ENCODE measurements at regions not wholly inside any gene's neighbourhood (a gene's known extent, or its start where the extent isn't known, plus 50 kb on each side); places are given as distances from the start of the nearest gene placed in this dataset.

GRCh38 chr2:198214114-198214596 is 409.8 kb downstream of the PLCL1 start:
- Histone ChIP-seq H2AFZ (ENCODE audit: low read length) (peak overlapping the region; percentile 38), H4K91ac (ENCODE audit: low read depth, low read length, poor library complexity) (no peak overlapping the region), H3K4me2 (ENCODE audit: insufficient read depth, low read length, poor library complexity, severe bottlenecking) (no peak overlapping the region), H3K27me3 (ENCODE audit: control insufficient read depth in 3 of 3, insufficient read depth in 3 of 3, low read depth in 1 of 3, low read length in 3 of 3) (no peaks in the 10 kb centered on the region), H3K14ac (ENCODE audit: low read length) (no peak overlapping the region), H3K4me1 (ENCODE audit: control insufficient read depth in 2 of 2, insufficient read depth in 1 of 2, low read depth in 1 of 2, low read length in 2 of 2) (no peaks in the 10 kb centered on the region), H3K9me3 (replicated peaks in 1 of 2; ENCODE audit: control insufficient read depth in 2 of 2, insufficient read depth in 1 of 2, low read depth in 1 of 2, low read length in 2 of 2) (no peaks in the 10 kb centered on the region), H3K36me3 (replicated peaks in 1 of 2; ENCODE audit: control insufficient read depth in 2 of 2, insufficient read depth in 2 of 2, low read length in 2 of 2) (no peaks in the 10 kb centered on the region), H3K79me1 (ENCODE audit: low read depth, low read length) (no peaks in the 10 kb centered on the region), H3K4ac (ENCODE audit: low read length) (no peak overlapping the region), H2AK5ac (ENCODE audit: low read depth, low read length) (no peak overlapping the region), H3K18ac (ENCODE audit: low read length) (no peak overlapping the region), H2BK15ac (ENCODE audit: low read length) (no peak overlapping the region), H3K9ac (ENCODE audit: low read depth, low read length, poor library complexity) (no peak overlapping the region), H3K23ac (ENCODE audit: low read depth, low read length, poor library complexity) (no peak overlapping the region), H2BK12ac (ENCODE audit: low read length) (no peak overlapping the region), H3K27ac (replicated peaks; ENCODE audit: low read length) (no peak overlapping the region), H2BK5ac (ENCODE audit: low read length) (no peak overlapping the region), H4K8ac (ENCODE audit: low read depth, low read length) (no peak overlapping the region), H3K4me3 (ENCODE audit: low read length in 2 of 2) (no peak overlapping the region), H2BK120ac (ENCODE audit: low read depth, low read length) (no peak overlapping the region)
- no peak for DNase-seq (ENCODE audit: low spot score)
- no CpG with 5 or more reads among the region's 5 CpGs for whole genome bisulfite sequencing, 2 donors (ENCODE audit: extremely low coverage in 2 of 2, insufficient read length in 2 of 2, insufficient replicate concordance in 1 of 2)

- Histone ChIP-seq H3K4me3 (ENCODE audit: low read length in 2 of 2) (no peak overlapping the region), H3K27ac (replicated peaks; ENCODE audit: low read length) (no peak overlapping the region), H2BK120ac (ENCODE audit: low read depth, low read length) (no peak overlapping the region), H3K23ac (ENCODE audit: low read depth, low read length, poor library complexity) (no peak overlapping the region), H4K91ac (ENCODE audit: low read depth, low read length, poor library complexity) (no peak overlapping the region), H2AK5ac (ENCODE audit: low read depth, low read length) (no peak overlapping the region), H2BK12ac (ENCODE audit: low read length) (no peak overlapping the region), H3K18ac (ENCODE audit: low read length) (no peak overlapping the region), H3K4ac (ENCODE audit: low read length) (no peak overlapping the region), H4K8ac (ENCODE audit: low read depth, low read length) (no peak overlapping the region), H2AFZ (ENCODE audit: low read length) (no peak overlapping the region), H3K4me2 (ENCODE audit: insufficient read depth, low read length, poor library complexity, severe bottlenecking) (no peak overlapping the region), H2BK5ac (ENCODE audit: low read length) (no peak overlapping the region), H3K27me3 (ENCODE audit: control insufficient read depth in 3 of 3, insufficient read depth in 3 of 3, low read depth in 1 of 3, low read length in 3 of 3) (no peaks in the 10 kb centered on the region), H3K36me3 (replicated peaks in 1 of 2; ENCODE audit: control insufficient read depth in 2 of 2, insufficient read depth in 2 of 2, low read length in 2 of 2) (no peaks in the 10 kb centered on the region), H3K4me1 (ENCODE audit: control insufficient read depth in 2 of 2, insufficient read depth in 1 of 2, low read depth in 1 of 2, low read length in 2 of 2) (no peaks in the 10 kb centered on the region), H3K9me3 (replicated peaks in 1 of 2; ENCODE audit: control insufficient read depth in 2 of 2, insufficient read depth in 1 of 2, low read depth in 1 of 2, low read length in 2 of 2) (no peaks in the 10 kb centered on the region), H2BK15ac (ENCODE audit: low read length) (no peak overlapping the region), H3K79me1 (ENCODE audit: low read depth, low read length) (no peaks in the 10 kb centered on the region), H3K9ac (ENCODE audit: low read depth, low read length, poor library complexity) (no peak overlapping the region), H3K14ac (ENCODE audit: low read length) (no peak overlapping the region)
- DNase-seq (ENCODE audit: low spot score), result no peak
- no CpG with 5 or more reads among the region's 1 CpG for WGBS, 2 donors (ENCODE audit: extremely low coverage in 2 of 2, insufficient read length in 2 of 2, insufficient replicate concordance in 1 of 2)
Measured at GRCh38 chr2:198213253-198213652, 408.9 kb downstream of the PLCL1 start.

DNA sequence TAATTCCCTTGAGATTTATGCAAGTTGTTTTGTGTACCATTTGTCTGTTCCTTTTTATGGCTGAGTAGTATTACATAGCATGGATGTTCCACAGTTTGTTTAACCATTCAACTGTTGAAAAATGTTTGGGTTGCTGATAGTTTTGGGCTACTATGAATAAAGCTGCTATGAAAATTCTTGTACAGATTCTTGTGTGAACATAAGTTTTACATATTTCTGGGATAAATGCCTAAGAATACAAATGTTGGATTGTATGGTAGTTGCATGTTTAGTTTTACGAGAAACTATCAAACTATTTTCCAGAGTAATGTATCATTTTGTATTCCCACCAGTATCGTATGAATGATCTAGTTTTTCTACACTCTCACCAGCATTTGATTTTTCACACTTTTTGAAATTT is 407.3 kb downstream of the PLCL1 start:
- no peak for DNase-seq (ENCODE audit: low spot score)
- Histone ChIP-seq H3K14ac (ENCODE audit: low read length) (no peak overlapping the region), H3K36me3 (replicated peaks in 1 of 2; ENCODE audit: control insufficient read depth in 2 of 2, insufficient read depth in 2 of 2, low read length in 2 of 2) (no peaks in the 10 kb centered on the region), H2BK15ac (ENCODE audit: low read length) (no peak overlapping the region), H3K27me3 (ENCODE audit: control insufficient read depth in 3 of 3, insufficient read depth in 3 of 3, low read depth in 1 of 3, low read length in 3 of 3) (no peaks in the 10 kb centered on the region), H3K9ac (ENCODE audit: low read depth, low read length, poor library complexity) (no peak overlapping the region), H3K4me3 (ENCODE audit: low read length in 2 of 2) (no peak overlapping the region), H3K79me1 (ENCODE audit: low read depth, low read length) (no peaks in the 10 kb centered on the region), H3K23ac (ENCODE audit: low read depth, low read length, poor library complexity) (no peak overlapping the region), H2AK5ac (ENCODE audit: low read depth, low read length) (no peak overlapping the region), H4K91ac (ENCODE audit: low read depth, low read length, poor library complexity) (no peak overlapping the region), H3K4me2 (ENCODE audit: insufficient read depth, low read length, poor library complexity, severe bottlenecking) (no peak overlapping the region), H2AFZ (ENCODE audit: low read length) (no peak overlapping the region), H3K4me1 (ENCODE audit: control insufficient read depth in 2 of 2, insufficient read depth in 1 of 2, low read depth in 1 of 2, low read length in 2 of 2) (no peaks in the 10 kb centered on the region), H3K9me3 (replicated peaks in 1 of 2; ENCODE audit: control insufficient read depth in 2 of 2, insufficient read depth in 1 of 2, low read depth in 1 of 2, low read length in 2 of 2) (no peaks in the 10 kb centered on the region), H3K18ac (ENCODE audit: low read length) (no peak overlapping the region), H2BK12ac (ENCODE audit: low read length) (no peak overlapping the region), H4K8ac (ENCODE audit: low read depth, low read length) (no peak overlapping the region), H3K4ac (ENCODE audit: low read length) (no peak overlapping the region), H2BK120ac (ENCODE audit: low read depth, low read length) (no peak overlapping the region), H2BK5ac (ENCODE audit: low read length) (no peak overlapping the region), H3K27ac (replicated peaks; ENCODE audit: low read length) (no peak overlapping the region)
- WGBS, 2 donors (ENCODE audit: extremely low coverage in 2 of 2, insufficient read length in 2 of 2, insufficient replicate concordance in 1 of 2), result no CpG with 5 or more reads among the region's 2 CpGs

DNA sequence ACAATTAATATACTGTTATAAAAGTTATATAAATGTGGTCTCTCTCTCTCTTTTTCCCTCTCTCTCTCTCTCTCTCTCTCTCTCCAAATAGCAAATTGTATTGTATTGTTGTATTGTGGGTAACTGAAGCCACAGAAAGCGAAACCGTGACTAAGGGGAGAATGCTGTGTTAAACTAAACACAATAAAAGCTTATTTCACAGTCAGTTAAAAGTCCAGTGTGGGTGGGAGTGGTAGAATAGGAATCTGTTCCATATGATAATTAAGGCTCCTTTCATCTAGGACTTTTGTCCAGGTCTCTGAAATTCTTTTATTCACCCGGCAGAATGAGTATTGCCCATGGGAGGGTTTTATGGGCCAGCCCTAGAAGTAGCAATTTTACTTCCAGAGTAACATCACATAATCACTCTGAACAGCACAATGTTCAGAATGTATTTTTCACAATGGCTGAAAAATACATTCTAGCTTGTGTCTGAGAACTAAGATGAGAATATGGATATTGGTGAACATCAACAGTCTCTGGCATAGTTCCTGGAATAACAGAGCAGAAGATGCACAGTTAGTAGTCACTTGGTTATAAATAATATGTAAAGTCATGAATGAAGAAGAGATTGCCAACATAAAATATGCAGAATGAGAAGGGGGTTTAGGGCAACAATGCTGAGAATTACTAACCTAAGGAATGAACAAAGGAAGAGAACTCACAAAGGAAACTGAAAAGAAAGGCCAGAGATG is 399.1 kb downstream of the PLCL1 start:
- Histone ChIP-seq H2BK12ac (ENCODE audit: low read length) (no peak overlapping the region), H3K4me3 (ENCODE audit: low read length in 2 of 2) (no peak overlapping the region), H3K27ac (replicated peaks; ENCODE audit: low read length) (no peak overlapping the region), H4K91ac (ENCODE audit: low read depth, low read length, poor library complexity) (no peak overlapping the region), H3K9ac (ENCODE audit: low read depth, low read length, poor library complexity) (no peak overlapping the region), H4K8ac (ENCODE audit: low read depth, low read length) (no peak overlapping the region), H3K79me1 (ENCODE audit: low read depth, low read length) (no peaks in the 10 kb centered on the region), H3K27me3 (ENCODE audit: control insufficient read depth in 3 of 3, insufficient read depth in 3 of 3, low read depth in 1 of 3, low read length in 3 of 3) (no peaks in the 10 kb centered on the region), H2BK120ac (ENCODE audit: low read depth, low read length) (no peak overlapping the region), H2BK15ac (ENCODE audit: low read length) (no peak overlapping the region), H2AK5ac (ENCODE audit: low read depth, low read length) (no peak overlapping the region), H3K9me3 (replicated peaks in 1 of 2; ENCODE audit: control insufficient read depth in 2 of 2, insufficient read depth in 1 of 2, low read depth in 1 of 2, low read length in 2 of 2) (no peaks in the 10 kb centered on the region), H3K23ac (ENCODE audit: low read depth, low read length, poor library complexity) (no peak overlapping the region), H3K4me1 (ENCODE audit: control insufficient read depth in 2 of 2, insufficient read depth in 1 of 2, low read depth in 1 of 2, low read length in 2 of 2) (peaks cover 0 to 1% of the 10 kb centered on the region in 2 donors), H3K36me3 (replicated peaks in 1 of 2; ENCODE audit: control insufficient read depth in 2 of 2, insufficient read depth in 2 of 2, low read length in 2 of 2) (no peaks in the 10 kb centered on the region), H3K4ac (ENCODE audit: low read length) (no peak overlapping the region), H3K14ac (ENCODE audit: low read length) (no peak overlapping the region), H3K18ac (ENCODE audit: low read length) (no peak overlapping the region), H3K4me2 (ENCODE audit: insufficient read depth, low read length, poor library complexity, severe bottlenecking) (no peak overlapping the region), H2BK5ac (ENCODE audit: low read length) (no peak overlapping the region), H2AFZ (ENCODE audit: low read length) (peak overlapping the region; percentile 48)
- DNase-seq (ENCODE audit: low spot score), result no peak
- WGBS, 2 donors (ENCODE audit: extremely low coverage in 2 of 2, insufficient read length in 2 of 2, insufficient replicate concordance in 1 of 2), result no CpG with 5 or more reads among the region's 3 CpGs
